Large intestine (tissue), 3 donors: ENCODE measurements at regions not wholly inside any gene's neighbourhood (a gene's known extent, or its start where the extent isn't known, plus 50 kb on each side); places are given as distances from the start of the nearest gene placed in this dataset.
"Not testable (repeated sequence)": the region's sequence is repeated elsewhere in the genome, so short reads cannot be mapped to it uniquely, and the experiment has no call there.

Experiments
- DNase-seq, 2 donors: peaks; one replicate each; pipeline versions ENCODE4 v3.0.0 to v3.0.0-alpha.2; 2013
- H3K27ac ChIP-seq: one replicate; pipeline ENCODE4 v1.5.1; 2013; ENCODE audit warnings: low read length
- H3K27me3 ChIP-seq: 2 replicates; pipeline ENCODE4 v1.6.1; 2013; ENCODE audit warnings: low read length; ENCODE audit not compliant: control insufficient read depth, insufficient read depth
- H3K36me3 ChIP-seq: 2 replicates; pipeline ENCODE4 v1.6.1; 2013; ENCODE audit warnings: low read length; ENCODE audit not compliant: control insufficient read depth, insufficient read depth
- H3K4me1 ChIP-seq: one replicate; pipeline ENCODE4 v1.6.1; 2013; ENCODE audit warnings: low read length; ENCODE audit not compliant: control insufficient read depth, insufficient read depth
- H3K4me3 ChIP-seq: one replicate; pipeline ENCODE4 v1.5.1; 2013; ENCODE audit warnings: low read length
- H3K9me3 ChIP-seq: one replicate; pipeline ENCODE4 v1.6.1; 2013; ENCODE audit warnings: mild to moderate bottlenecking, low read depth, low read length, moderate library complexity; ENCODE audit not compliant: control insufficient read depth
- WGBS: methylation state at CpG from one replicate; pipeline ENCODE4 v1.1.5; 2013; ENCODE audit warnings: low lambda C conversion rate; ENCODE audit not compliant: insufficient coverage; 5-methylcytosine and 5-hydroxymethylcytosine counted together

- Histone ChIP-seq H3K9me3 (no peaks in the 10 kb centered on the region), H3K4me3 (no peak overlapping the region), H3K36me3 (no peaks in the 10 kb centered on the region), H3K27ac (no peak overlapping the region), H3K4me1 (no peaks in the 10 kb centered on the region), H3K27me3 (peaks cover 2% of the 10 kb centered on the region)
- DNase-seq, result no peak
- no CpG with 5 or more reads among the region's 2 CpGs for WGBS
Observed at GRCh38 chr7:131836733-131837132, 280.3 kb upstream of the PODXL start.

GRCh38 chr7:131835141-131835540 is 278.7 kb upstream of the PODXL start:
- Histone ChIP-seq H3K36me3 (no peaks in the 10 kb centered on the region), H3K27ac (no peak overlapping the region), H3K4me3 (no peak overlapping the region), H3K4me1 (no peaks in the 10 kb centered on the region), H3K9me3 (no peaks in the 10 kb centered on the region), H3K27me3 (peaks cover 9% of the 10 kb centered on the region)
- WGBS, result no CpG with 5 or more reads among the region's 3 CpGs
- no peak for DNase-seq

- no peaks in the 10 kb centered on the region for H3K4me1 ChIP-seq
Observed at GRCh38 chr7:131830681-131831080, 274.3 kb upstream of the PODXL start.

GRCh38 chr7:131829947-131830558 is 273.6 kb upstream of the PODXL start:
- DNase-seq, result peak in 1 of 2 donors; percentile 10
- no peaks in the 10 kb centered on the region for H3K36me3 ChIP-seq
- WGBS, result 20% methylated on average over 1 of the region's 18 CpGs

More at GRCh38 chr7:131830681-131831080, 274.3 kb upstream of the PODXL start:
- DNase-seq, result no peak
- WGBS, result no CpG with 5 or more reads among the region's 11 CpGs
- Histone ChIP-seq H3K36me3 (no peaks in the 10 kb centered on the region), H3K9me3 (no peaks in the 10 kb centered on the region), H3K4me3 (no peak overlapping the region), H3K27me3 (peaks cover 20% of the 10 kb centered on the region), H3K27ac (no peak overlapping the region)

GRCh38 chr7:131827421-131827820 is 271.0 kb upstream of the PODXL start:
- WGBS, result no CpG with 5 or more reads among the region's 5 CpGs
- no peak overlapping the region for H3K4me3 ChIP-seq
- no peaks in the 10 kb centered on the region for H3K36me3 ChIP-seq
- no peaks in the 10 kb centered on the region for H3K4me1 ChIP-seq
- no peaks in the 10 kb centered on the region for H3K9me3 ChIP-seq
- H3K27ac ChIP-seq, result peak overlapping the region; percentile 26
- peaks cover 20% of the 10 kb centered on the region for H3K27me3 ChIP-seq
- DNase-seq, result no peak

More at GRCh38 chr7:131829947-131830558, 273.6 kb upstream of the PODXL start:
- no peak overlapping the region for H3K27ac ChIP-seq
- H3K4me3 ChIP-seq, result no peak overlapping the region
- H3K4me1 ChIP-seq, result no peaks in the 10 kb centered on the region
- peaks cover 20% of the 10 kb centered on the region for H3K27me3 ChIP-seq
- no peaks in the 10 kb centered on the region for H3K9me3 ChIP-seq

- Histone ChIP-seq H3K4me1 (no peaks in the 10 kb centered on the region), H3K9me3 (no peaks in the 10 kb centered on the region), H3K27ac (peak overlapping the region; percentile 26), H3K4me3 (no peak overlapping the region), H3K36me3 (no peaks in the 10 kb centered on the region), H3K27me3 (peaks cover 20% of the 10 kb centered on the region)
- no CpG with 5 or more reads among the region's 8 CpGs for WGBS
- peak; percentile 7 to 38 for DNase-seq
Observed at GRCh38 chr7:131826960-131827359, 270.5 kb upstream of the PODXL start.

GRCh38 chr7:131823961-131824440 is 267.6 kb upstream of the PODXL start:
- not testable (repeated sequence) for H3K4me3 ChIP-seq, DNase-seq, H3K36me3 ChIP-seq, H3K4me1 ChIP-seq, H3K27ac ChIP-seq, H3K27me3 ChIP-seq, H3K9me3 ChIP-seq
- WGBS, result no CpG with 5 or more reads among the region's 8 CpGs

- no peaks in the 10 kb centered on the region for H3K36me3 ChIP-seq
- H3K4me1 ChIP-seq, result no peaks in the 10 kb centered on the region
- no CpG with 5 or more reads among the region's 4 CpGs for WGBS
Observed at GRCh38 chr7:131819891-131820290, 263.5 kb upstream of the PODXL start.

GRCh38 chr7:131816391-131817007 is 260.1 kb upstream of the PODXL start:
- DNase-seq, result no peak
- Histone ChIP-seq H3K27ac (no peak overlapping the region), H3K9me3 (no peaks in the 10 kb centered on the region), H3K4me3 (no peak overlapping the region), H3K36me3 (no peaks in the 10 kb centered on the region), H3K27me3 (peaks cover 2% of the 10 kb centered on the region), H3K4me1 (no peaks in the 10 kb centered on the region)
- WGBS, result no CpG with 5 or more reads among the region's 6 CpGs

More at GRCh38 chr7:131819891-131820290, 263.5 kb upstream of the PODXL start:
- no peak overlapping the region for H3K4me3 ChIP-seq
- H3K27me3 ChIP-seq, result peaks cover 2% of the 10 kb centered on the region
- H3K9me3 ChIP-seq, result no peaks in the 10 kb centered on the region
- H3K27ac ChIP-seq, result no peak overlapping the region
- DNase-seq, result no peak

GRCh38 chr7:131808736-131809135 is 252.3 kb upstream of the PODXL start:
- DNase-seq, result no peak
- Histone ChIP-seq H3K36me3 (no peaks in the 10 kb centered on the region), H3K27me3 (peaks cover 3% of the 10 kb centered on the region), H3K27ac (no peak overlapping the region), H3K4me3 (no peak overlapping the region), H3K9me3 (no peaks in the 10 kb centered on the region), H3K4me1 (no peaks in the 10 kb centered on the region)
- 93% methylated on average over 2 of the region's 2 CpGs for WGBS

GRCh38 chr7:131808156-131808555 is 251.7 kb upstream of the PODXL start:
- H3K27ac ChIP-seq, H3K27me3 ChIP-seq, H3K4me3 ChIP-seq, H3K9me3 ChIP-seq, H3K4me1 ChIP-seq, H3K36me3 ChIP-seq, DNase-seq: not testable (repeated sequence)
- WGBS, result no CpG with 5 or more reads among the region's 8 CpGs
